ENCODE measurements at regions not wholly inside any gene's neighbourhood (a gene's known extent, or its start where the extent isn't known, plus 50 kb on each side); places are given as distances from the start of the nearest gene placed in this dataset.

DNA sequence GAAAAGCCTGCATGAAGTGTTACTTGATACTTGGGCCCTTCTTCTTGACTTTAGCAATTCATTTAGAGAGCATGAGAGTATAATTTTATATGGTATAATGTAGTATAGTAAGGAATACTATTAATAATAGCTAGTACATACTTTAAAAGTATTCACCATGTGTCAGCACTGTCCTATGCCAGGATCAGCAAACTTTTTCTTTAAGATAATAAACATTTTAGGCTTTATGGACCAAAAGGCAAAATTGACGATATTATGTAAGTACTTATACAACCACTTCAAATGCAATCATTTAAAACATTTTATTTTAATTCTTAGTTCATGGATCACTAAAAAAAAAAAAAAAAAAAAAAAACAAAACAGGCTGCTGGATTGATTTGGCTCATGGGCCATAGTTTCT lies 163.9 kb downstream of the IBTK start (continued):
- no peak for TF ChIP-seq RNF2 (IDR thresholded peaks at IDR 0.05; ENCODE audit: borderline replicate concordance, low read depth, low read length, missing control alignments, poor library complexity, severe bottlenecking)

All from H1 (cell line).